ENCODE measurements at regions not wholly inside any gene's neighbourhood (a gene's known extent, or its start where the extent isn't known, plus 50 kb on each side); places are given as distances from the start of the nearest gene placed in this dataset.

GRCh38 chr3:88926221-88926620 lies 181.2 kb upstream of the EPHA3 start:
- Histone ChIP-seq H3K27ac (no peak overlapping the region), H3K9me3 (no peaks in the 10 kb centered on the region), H3K4me3 (no peak overlapping the region), H3K36me3 (no peaks in the 10 kb centered on the region), H3K27me3 (replicated peaks; ENCODE audit: insufficient read depth) (no peaks in the 10 kb centered on the region), H3K4me1 (replicated peaks) (no peaks in the 10 kb centered on the region)
- intact Hi-C loops (cut with DNase I): no loop called here
- TF ChIP-seq CTCF (IDR thresholded peaks at IDR 0.05) (no peak), POLR2A (IDR thresholded peaks at IDR 0.05) (no peak), POLR2AphosphoS5 (IDR thresholded peaks at IDR 0.05) (no peak)
- DNase-seq (ENCODE audit: low spot score): no peak

GRCh38 chr3:88930611-88931010 lies 176.8 kb upstream of the EPHA3 start:
- H3K27me3 ChIP-seq (replicated peaks; ENCODE audit: insufficient read depth): no peaks in the 10 kb centered on the region
- WGBS: 76% methylated on average over 1 of the region's 1 CpG
- TF ChIP-seq CTCF (IDR thresholded peaks at IDR 0.05) (no peak), POLR2A (IDR thresholded peaks at IDR 0.05) (no peak), POLR2AphosphoS5 (IDR thresholded peaks at IDR 0.05) (no peak)

GRCh38 chr3:88936831-88937230 lies 170.6 kb upstream of the EPHA3 start:
- no peak for DNase-seq (ENCODE audit: low spot score)
- no peaks in the 10 kb centered on the region for H3K4me1 ChIP-seq (replicated peaks)
- no peak overlapping the region for H3K4me3 ChIP-seq
- H3K36me3 ChIP-seq: no peaks in the 10 kb centered on the region
- H3K27me3 ChIP-seq (replicated peaks; ENCODE audit: insufficient read depth): no peaks in the 10 kb centered on the region
- WGBS: 81% methylated on average over 3 of the region's 3 CpGs
- TF ChIP-seq POLR2A (IDR thresholded peaks at IDR 0.05): no peak
- TF ChIP-seq CTCF (IDR thresholded peaks at IDR 0.05): no peak
- no peak for TF ChIP-seq POLR2AphosphoS5 (IDR thresholded peaks at IDR 0.05)
- no peak overlapping the region for H3K27ac ChIP-seq
- intact Hi-C loops (cut with DNase I): no loop called here
- H3K9me3 ChIP-seq: no peaks in the 10 kb centered on the region

More at GRCh38 chr3:88930611-88931010, 176.8 kb upstream of the EPHA3 start:
- no peaks in the 10 kb centered on the region for H3K9me3 ChIP-seq
- no peak for DNase-seq (ENCODE audit: low spot score)
- H3K27ac ChIP-seq: no peak overlapping the region
- H3K4me1 ChIP-seq (replicated peaks): no peaks in the 10 kb centered on the region
- no peak overlapping the region for H3K4me3 ChIP-seq
- intact Hi-C loops (cut with DNase I): no loop called here
- no peaks in the 10 kb centered on the region for H3K36me3 ChIP-seq

GRCh38 chr3:88940296-88940695 lies 167.1 kb upstream of the EPHA3 start:
- TF ChIP-seq POLR2AphosphoS5 (IDR thresholded peaks at IDR 0.05): no peak
- no peak for TF ChIP-seq POLR2A (IDR thresholded peaks at IDR 0.05)
- no peak for TF ChIP-seq CTCF (IDR thresholded peaks at IDR 0.05)
- H3K4me1 ChIP-seq (replicated peaks): no peaks in the 10 kb centered on the region
- 88% methylated on average over 2 of the region's 2 CpGs for WGBS
- no peaks in the 10 kb centered on the region for H3K27me3 ChIP-seq (replicated peaks; ENCODE audit: insufficient read depth)
- no peaks in the 10 kb centered on the region for H3K36me3 ChIP-seq
- no peak overlapping the region for H3K27ac ChIP-seq
- intact Hi-C loops (cut with DNase I): no loop called here
- DNase-seq (ENCODE audit: low spot score): no peak
- H3K4me3 ChIP-seq: no peak overlapping the region
- no peaks in the 10 kb centered on the region for H3K9me3 ChIP-seq

- Histone ChIP-seq H3K4me3 (no peak overlapping the region), H3K27me3 (replicated peaks; ENCODE audit: insufficient read depth) (no peaks in the 10 kb centered on the region), H3K36me3 (no peaks in the 10 kb centered on the region), H3K4me1 (replicated peaks) (no peaks in the 10 kb centered on the region), H3K9me3 (no peaks in the 10 kb centered on the region), H3K27ac (no peak overlapping the region)
- WGBS: 92% methylated on average over 2 of the region's 2 CpGs
- DNase-seq (ENCODE audit: low spot score): no peak
- TF ChIP-seq POLR2A (IDR thresholded peaks at IDR 0.05) (no peak), POLR2AphosphoS5 (IDR thresholded peaks at IDR 0.05) (no peak), CTCF (IDR thresholded peaks at IDR 0.05) (no peak)
- intact Hi-C loops (cut with DNase I): no loop called here
These were observed 160.4 kb upstream of the EPHA3 start for GRCh38 chr3:88947013-88947412.

Data from prostate gland (tissue), 2 donors.